GM18505 (cell line): ENCODE measurements at regions not wholly inside any gene's neighbourhood (a gene's known extent, or its start where the extent isn't known, plus 50 kb on each side); places are given as distances from the start of the nearest gene placed in this dataset.

ENCODE experiments used
- ATAC-seq: cut with Tn5 transposase; IDR thresholded peaks from one replicate; pipeline ENCODE4 v1.9.1; 2021; ENCODE audit not compliant: unreplicated experiment
- POLR2A ChIP-seq: IDR thresholded peaks from 4 replicates; pipeline ENCODE4 v1.6.1; 2011; ENCODE audit warnings: borderline replicate concordance; ENCODE audit not compliant: insufficient read depth, insufficient read length; ENCODE audit errors: extremely low read depth

- TF ChIP-seq POLR2A, result no peak
Measured at GRCh38 chr2:121818546-121818945, 63.1 kb downstream of the TSN start.

GRCh38 chr2:121819846-121820245 is 64.4 kb downstream of the TSN start:
- no peak for TF ChIP-seq POLR2A
- no peak for ATAC-seq

More at GRCh38 chr2:121818546-121818945, 63.1 kb downstream of the TSN start:
- ATAC-seq, result no peak

GRCh38 chr2:121821476-121822158 is 66.2 kb downstream of the TSN start:
- ATAC-seq, result no peak
- TF ChIP-seq POLR2A, result no peak

DNA sequence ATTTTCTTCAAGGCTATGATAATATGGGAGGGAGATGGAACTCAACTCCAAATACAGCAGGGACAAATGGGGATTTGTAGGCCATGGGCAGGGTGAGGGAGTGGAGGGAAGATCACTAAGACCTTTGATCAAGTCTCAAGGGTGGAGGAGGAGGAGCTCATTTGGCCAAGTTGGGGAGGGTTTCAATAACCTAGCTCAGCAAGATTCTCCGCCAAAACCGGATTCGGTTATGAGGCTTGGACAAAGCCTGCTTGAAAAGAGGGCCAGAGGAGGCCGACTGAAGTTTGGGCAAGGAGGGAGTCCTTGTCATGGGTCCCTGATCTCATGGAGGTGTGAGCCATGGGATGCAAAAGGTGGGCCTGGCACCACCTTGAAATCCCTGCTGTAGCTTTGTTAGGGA is 68.8 kb downstream of the TSN start:
- TF ChIP-seq POLR2A, result no peak
- no peak for ATAC-seq

GRCh38 chr2:121825003-121825950 is 69.8 kb downstream of the TSN start:
- TF ChIP-seq POLR2A, result no peak
- no peak for ATAC-seq

DNA sequence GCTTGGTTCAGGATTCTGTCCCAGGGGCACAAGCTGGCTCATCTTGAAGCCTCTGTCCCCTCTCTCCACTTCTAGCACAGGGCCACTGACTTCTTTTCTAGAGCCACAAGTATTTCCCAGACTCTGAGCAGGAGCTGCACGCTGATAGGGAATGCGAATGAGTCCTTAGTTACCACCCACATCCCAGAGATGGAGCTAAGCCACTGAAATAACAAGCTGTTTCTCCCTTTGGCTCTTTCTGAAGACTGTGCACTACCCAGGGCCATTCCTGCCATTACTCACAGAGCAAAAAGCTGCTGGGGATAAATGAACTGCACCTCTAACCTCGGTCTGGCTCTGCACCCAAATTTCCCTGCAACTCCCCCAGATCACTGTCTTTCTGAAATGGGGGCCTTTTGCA is 70.6 kb downstream of the TSN start:
- TF ChIP-seq POLR2A, result no peak
- ATAC-seq, result no peak

DNA sequence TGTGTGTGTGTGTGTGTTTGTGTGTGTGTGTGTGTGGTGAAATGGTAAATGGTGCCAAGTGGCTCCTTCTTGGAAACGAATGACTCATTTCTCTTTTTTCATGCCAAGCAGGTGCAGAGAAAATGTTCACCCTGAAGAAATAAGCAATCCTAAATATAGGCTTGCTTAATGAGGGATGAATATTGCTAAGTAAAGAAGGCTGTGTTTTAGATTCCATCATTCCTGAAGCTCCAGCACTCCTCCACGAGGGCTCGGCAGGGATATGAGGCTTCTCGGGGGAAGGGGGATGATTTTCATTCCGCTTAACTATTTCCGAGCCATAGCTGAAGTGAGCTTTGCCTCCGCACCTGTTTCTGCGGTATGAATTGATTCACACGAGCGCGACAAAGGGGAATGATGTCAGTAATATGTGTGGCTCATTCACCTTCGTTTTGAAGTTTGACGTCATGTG is 72.9 kb downstream of the TSN start:
- no peak for ATAC-seq

DNA sequence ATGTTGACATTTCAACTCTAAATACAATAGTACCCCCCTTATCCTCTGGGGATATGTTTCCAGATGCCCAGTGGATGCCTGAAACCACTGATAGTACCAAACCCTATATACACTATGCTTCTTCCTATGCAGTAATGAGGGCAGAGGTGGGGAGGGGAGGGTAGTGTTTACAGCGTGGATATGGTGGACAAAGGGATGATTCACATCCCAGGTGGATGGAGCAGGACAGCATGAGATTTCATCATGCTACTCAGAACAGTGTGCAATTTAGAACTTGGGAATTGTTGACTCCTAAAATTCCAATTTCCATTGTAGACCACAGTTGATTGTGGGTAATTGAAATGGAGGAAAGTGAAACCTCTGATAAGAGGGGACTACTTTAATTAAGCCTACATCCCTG is 75.4 kb downstream of the TSN start:
- ATAC-seq, result no peak
- no peak for TF ChIP-seq POLR2A

More for the DNA sequence above, 72.9 kb downstream of the TSN start:
- TF ChIP-seq POLR2A, result no peak

- no peak for TF ChIP-seq POLR2A
- ATAC-seq, result no peak
Measured at GRCh38 chr2:121831841-121832240, 76.4 kb downstream of the TSN start.

DNA sequence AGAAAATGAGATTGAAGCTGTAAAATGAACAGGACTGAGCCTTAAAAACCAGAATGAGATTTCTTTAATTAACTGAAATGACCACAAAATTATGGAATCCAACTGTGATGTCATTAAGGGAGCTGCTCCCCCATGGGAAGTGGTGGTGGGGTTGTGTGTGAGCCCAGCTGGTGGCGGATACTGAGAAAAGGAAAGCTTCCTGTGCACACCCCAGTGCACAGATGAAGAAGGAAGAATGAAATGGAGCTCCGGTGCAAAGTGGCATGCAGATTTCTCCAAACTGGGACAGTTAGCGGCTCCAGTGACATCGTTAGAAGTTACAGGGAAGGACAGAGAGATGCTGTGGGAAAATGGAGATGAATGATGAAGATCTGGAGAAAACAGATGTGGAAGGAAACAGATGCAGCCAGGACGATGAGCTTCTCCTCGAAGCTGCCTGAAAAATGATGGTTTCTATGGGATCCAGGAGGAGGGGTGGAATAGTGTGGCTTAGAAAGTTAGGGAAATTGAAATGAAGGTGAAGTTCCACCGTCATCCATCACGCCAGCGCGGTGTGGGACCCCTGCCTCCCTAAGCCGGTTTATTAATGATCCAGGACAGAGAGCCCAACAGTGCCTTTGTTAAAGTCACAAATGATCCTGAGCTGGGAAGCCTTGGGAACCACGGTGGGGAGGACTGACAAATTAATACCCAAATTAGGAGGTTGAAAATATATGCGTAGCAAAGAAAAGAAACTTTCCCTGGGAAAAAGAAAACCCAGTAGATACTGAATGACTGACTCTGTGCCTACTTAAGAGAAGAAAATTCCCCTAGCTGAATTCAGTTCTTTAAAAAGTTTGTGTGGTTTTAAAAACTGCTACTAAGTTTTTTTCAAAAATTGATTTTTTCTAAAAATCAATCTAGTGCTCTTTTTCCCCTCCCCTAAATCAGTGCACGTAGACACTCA is 77.2 kb downstream of the TSN start:
- TF ChIP-seq POLR2A, result no peak
- ATAC-seq, result no peak

GRCh38 chr2:121833358-121833723 is 77.9 kb downstream of the TSN start:
- ATAC-seq, result no peak
- no peak for TF ChIP-seq POLR2A

DNA sequence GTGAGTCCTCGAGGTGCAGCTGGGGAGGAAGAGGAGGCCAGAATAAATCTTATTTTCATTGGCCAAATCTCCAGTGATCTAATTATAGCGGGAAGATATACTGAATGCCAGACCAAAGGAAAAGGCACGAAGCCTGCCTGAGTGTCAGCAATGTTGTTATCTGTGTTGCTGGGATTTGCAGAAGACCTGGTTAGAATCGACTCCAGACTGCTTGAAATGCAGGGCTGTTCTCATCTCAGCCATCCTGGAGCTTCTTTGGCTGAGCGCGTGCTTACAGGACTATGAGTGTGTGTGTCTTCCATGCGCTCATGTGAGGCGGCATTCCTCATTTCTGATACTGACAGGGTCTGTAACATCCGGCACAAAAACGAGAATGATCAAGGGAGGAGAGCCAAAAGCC is 81.2 kb downstream of the TSN start:
- ATAC-seq, result no peak
- TF ChIP-seq POLR2A, result no peak

GRCh38 chr2:121837591-121837990 is 82.1 kb downstream of the TSN start:
- no peak for TF ChIP-seq POLR2A
- ATAC-seq, result no peak

- no peak for TF ChIP-seq POLR2A
- ATAC-seq, result no peak
Measured at GRCh38 chr2:121838551-121838950, 83.1 kb downstream of the TSN start.

DNA sequence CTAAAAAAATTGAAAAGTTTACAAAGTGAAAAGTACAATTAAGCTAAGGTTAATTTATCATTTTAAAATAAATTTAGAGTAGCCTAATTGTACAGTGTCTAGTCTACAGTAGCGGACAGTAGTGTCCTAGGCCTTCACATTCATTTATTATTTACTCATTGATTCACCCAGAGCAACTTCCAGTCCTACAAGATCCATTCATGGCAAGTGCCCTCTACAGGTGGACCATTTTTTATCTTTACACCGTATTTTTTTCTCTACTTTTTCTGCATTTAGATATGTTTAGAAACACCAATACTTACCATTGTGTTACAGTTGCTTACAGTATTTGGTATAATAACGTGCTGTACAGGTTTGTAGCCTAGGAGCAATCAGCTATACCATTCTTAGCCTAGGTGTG is 84.1 kb downstream of the TSN start:
- no peak for ATAC-seq
- no peak for TF ChIP-seq POLR2A
